ENCODE measurements at regions not wholly inside any gene's neighbourhood (a gene's known extent, or its start where the extent isn't known, plus 50 kb on each side); places are given as distances from the start of the nearest gene placed in this dataset.
A peak's percentile ranks its signal among the peaks of the same experiment; 100 is the strongest.

GRCh38 chr16:73268366-73268993 is 220.6 kb upstream of the ZFHX3 start (continued):
- TF ChIP-seq CTCF (IDR thresholded peaks at IDR 0.05; ENCODE audit: control extremely low read depth in 1 of 3, insufficient read depth in 1 of 3, low read depth in 1 of 3, low read length in 3 of 3) = peak; percentile 26 to 52 (median 47); a peak in 3 of 4 replicates

Measured in H1 (cell line).